ENCODE measurements at regions not wholly inside any gene's neighbourhood (a gene's known extent, or its start where the extent isn't known, plus 50 kb on each side); places are given as distances from the start of the nearest gene placed in this dataset.

DNA sequence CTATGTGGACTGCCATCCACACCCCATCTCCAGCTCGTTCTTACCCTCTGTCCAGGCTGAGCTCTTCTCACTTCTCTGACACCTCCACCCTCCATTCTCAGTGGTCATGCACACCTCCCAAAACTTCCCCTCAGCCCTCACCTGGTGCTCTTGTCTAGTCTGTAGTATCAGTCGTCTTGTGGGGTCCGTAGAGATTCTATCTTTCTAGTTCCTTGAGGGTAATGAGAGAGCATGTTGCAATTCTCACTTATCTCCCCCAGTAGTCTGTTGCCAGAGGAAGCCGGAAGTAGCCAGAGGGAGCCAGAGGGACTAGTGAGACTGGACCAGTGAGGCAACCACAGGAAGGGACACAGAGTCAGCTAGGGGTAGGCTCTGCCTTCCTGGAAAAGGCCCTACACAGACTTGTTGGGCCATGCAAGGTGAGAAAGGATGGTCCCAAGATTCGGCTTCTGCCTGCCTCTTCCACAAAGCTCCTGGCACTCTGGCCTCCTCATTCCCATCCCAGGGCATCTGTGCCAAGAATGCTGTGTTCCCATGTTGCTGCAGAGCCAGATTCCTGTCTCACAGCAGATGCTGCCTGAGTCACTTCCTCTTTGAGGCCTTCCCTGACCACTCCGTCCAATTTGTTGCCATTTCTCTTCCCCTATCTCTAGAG is 50.6 kb upstream of the DUSP5 start:
- in situ Hi-C loops (cut with MboI; ENCODE audit: low pct_ligation_motif_present in 1 of 4, low pct_unique_long_range_greater_than_20kb in 1 of 4, low sequenced_read_pairs in 3 of 4) (no loop called here), intact Hi-C loops (cut with DNase I; ENCODE audit: low total_unique reads) (no loop called here)
- 75 to 89% methylated on average over 3 to 6 of the region's 6 CpGs for WGBS, 2 donors (ENCODE audit: low coverage in 1 of 2)
- Histone ChIP-seq H3K4me1 (no peaks in the 10 kb centered on the region), H3K27ac (no peak overlapping the region), H3K27me3 (no peaks in the 10 kb centered on the region), H3K36me3 (no peaks in the 10 kb centered on the region), H3K4me3 (no peak overlapping the region), H3K9me3 (no peaks in the 10 kb centered on the region)
- TF ChIP-seq POLR2AphosphoS5 (IDR thresholded peaks at IDR 0.05) (no peak), POLR2A (IDR thresholded peaks at IDR 0.05) (no peak), EP300 (IDR thresholded peaks at IDR 0.05; ENCODE audit: low read depth) (no peak)
- TF ChIP-seq, protein P1, sequence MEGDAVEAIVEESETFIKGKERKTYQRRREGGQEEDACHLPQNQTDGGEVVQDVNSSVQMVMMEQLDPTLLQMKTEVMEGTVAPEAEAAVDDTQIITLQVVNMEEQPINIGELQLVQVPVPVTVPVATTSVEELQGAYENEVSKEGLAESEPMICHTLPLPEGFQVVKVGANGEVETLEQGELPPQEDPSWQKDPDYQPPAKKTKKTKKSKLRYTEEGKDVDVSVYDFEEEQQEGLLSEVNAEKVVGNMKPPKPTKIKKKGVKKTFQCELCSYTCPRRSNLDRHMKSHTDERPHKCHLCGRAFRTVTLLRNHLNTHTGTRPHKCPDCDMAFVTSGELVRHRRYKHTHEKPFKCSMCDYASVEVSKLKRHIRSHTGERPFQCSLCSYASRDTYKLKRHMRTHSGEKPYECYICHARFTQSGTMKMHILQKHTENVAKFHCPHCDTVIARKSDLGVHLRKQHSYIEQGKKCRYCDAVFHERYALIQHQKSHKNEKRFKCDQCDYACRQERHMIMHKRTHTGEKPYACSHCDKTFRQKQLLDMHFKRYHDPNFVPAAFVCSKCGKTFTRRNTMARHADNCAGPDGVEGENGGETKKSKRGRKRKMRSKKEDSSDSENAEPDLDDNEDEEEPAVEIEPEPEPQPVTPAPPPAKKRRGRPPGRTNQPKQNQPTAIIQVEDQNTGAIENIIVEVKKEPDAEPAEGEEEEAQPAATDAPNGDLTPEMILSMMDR (IDR thresholded peaks at IDR 0.05), result no peak
- DNase-seq, result no peak

DNA sequence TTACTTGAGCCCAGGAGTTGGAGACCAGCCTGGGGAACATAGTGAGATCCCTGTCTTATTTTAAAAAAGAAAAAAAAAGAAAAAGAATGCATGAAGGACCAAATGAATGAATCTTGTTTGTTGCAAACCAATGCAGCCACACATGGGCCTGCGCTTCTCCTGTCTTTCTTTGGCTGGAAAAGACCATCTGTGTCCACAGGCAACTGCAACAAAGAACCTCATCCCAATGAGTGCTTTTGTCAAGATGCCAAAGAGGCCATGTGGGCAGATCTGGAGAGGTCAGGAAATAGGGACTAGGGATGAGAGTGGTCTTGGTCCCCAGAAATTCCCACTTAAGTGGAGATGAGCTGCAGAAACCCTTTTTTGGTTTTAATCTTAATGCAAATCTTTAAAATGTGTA is 49.8 kb upstream of the DUSP5 start:
- H3K27ac ChIP-seq, result no peak overlapping the region
- in situ Hi-C loops (cut with MboI; ENCODE audit: low pct_ligation_motif_present in 1 of 4, low pct_unique_long_range_greater_than_20kb in 1 of 4, low sequenced_read_pairs in 3 of 4), result no loop called here

More for the DNA sequence above, 49.8 kb upstream of the DUSP5 start:
- H3K4me3 ChIP-seq, result no peak overlapping the region
- no peaks in the 10 kb centered on the region for H3K9me3 ChIP-seq
- WGBS, 2 donors (ENCODE audit: low coverage in 1 of 2), result 96% methylated on average over 1 of the region's 1 CpG; no CpG with 5 or more reads in 1 of the 2 donors
- DNase-seq, result no peak
- H3K36me3 ChIP-seq, result no peaks in the 10 kb centered on the region
- H3K4me1 ChIP-seq, result no peaks in the 10 kb centered on the region
- no peaks in the 10 kb centered on the region for H3K27me3 ChIP-seq
- intact Hi-C loops (cut with DNase I; ENCODE audit: low total_unique reads), result no loop called here
- TF ChIP-seq POLR2A (IDR thresholded peaks at IDR 0.05), result no peak
- TF ChIP-seq POLR2AphosphoS5 (IDR thresholded peaks at IDR 0.05), result no peak
- no peak for TF ChIP-seq EP300 (IDR thresholded peaks at IDR 0.05; ENCODE audit: low read depth)
- TF ChIP-seq, protein P1 (IDR thresholded peaks at IDR 0.05), result no peak
